C4-2B (cell line): ENCODE measurements at regions not wholly inside any gene's neighbourhood (a gene's known extent, or its start where the extent isn't known, plus 50 kb on each side); places are given as distances from the start of the nearest gene placed in this dataset.

Experiments
- ZFX ChIP-seq: fragments of 450-650 bp; IDR thresholded peaks from 2 replicates; pipeline ENCODE4 v1.6.1; 2017
- TF ChIP-seq, protein P1 (sequence below): fragments of 450-650 bp; conservative IDR thresholded peaks from 2 replicates; pipeline ENCODE4 v1.5.1; 2017; ENCODE audit warnings: mild to moderate bottlenecking

DNA sequence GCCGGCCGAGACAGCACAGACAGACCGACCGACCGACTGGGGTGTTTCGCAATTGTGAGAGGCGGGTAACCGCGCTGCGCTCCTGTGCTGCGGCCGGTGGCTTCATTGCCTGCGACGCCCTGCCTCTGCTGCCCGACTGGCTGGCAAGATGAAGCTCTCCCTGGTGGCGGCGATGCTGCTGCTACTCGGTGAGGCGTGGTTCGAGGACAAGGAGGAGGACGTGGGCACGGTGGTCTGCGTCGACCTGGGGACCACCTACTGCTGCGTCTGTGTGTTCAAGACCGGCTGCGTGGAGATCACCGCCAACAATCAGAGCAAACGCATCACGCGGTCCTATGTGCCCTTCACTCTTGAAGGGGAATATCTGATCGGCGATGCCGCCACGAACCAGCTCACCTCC lies 565.7 kb upstream of the SMIM31 start:
- TF ChIP-seq, protein P1, sequence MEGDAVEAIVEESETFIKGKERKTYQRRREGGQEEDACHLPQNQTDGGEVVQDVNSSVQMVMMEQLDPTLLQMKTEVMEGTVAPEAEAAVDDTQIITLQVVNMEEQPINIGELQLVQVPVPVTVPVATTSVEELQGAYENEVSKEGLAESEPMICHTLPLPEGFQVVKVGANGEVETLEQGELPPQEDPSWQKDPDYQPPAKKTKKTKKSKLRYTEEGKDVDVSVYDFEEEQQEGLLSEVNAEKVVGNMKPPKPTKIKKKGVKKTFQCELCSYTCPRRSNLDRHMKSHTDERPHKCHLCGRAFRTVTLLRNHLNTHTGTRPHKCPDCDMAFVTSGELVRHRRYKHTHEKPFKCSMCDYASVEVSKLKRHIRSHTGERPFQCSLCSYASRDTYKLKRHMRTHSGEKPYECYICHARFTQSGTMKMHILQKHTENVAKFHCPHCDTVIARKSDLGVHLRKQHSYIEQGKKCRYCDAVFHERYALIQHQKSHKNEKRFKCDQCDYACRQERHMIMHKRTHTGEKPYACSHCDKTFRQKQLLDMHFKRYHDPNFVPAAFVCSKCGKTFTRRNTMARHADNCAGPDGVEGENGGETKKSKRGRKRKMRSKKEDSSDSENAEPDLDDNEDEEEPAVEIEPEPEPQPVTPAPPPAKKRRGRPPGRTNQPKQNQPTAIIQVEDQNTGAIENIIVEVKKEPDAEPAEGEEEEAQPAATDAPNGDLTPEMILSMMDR: no peak
- TF ChIP-seq ZFX: no peak
